HL-60 (cell line): ENCODE measurements at regions not wholly inside any gene's neighbourhood (a gene's known extent, or its start where the extent isn't known, plus 50 kb on each side); places are given as distances from the start of the nearest gene placed in this dataset.

Experiments
- DNase-seq, 2 experiments: peaks; one replicate each; pipeline ENCODE4 v3.0.0-alpha.2; 2010 to 2020; ENCODE audit warnings: low read depth in 1 of 2, low spot score in 1 of 2
- H3K27ac ChIP-seq: fragments of 250-450 bp; sonication (Bioruptor Pico); replicated peaks from 2 replicates; pipeline ENCODE4 v1.5.1; 2020; ENCODE audit warnings: mild to moderate bottlenecking, moderate library complexity
- H3K27me3 ChIP-seq: fragments of 250-450 bp; sonication (Bioruptor Pico); 2 replicates; pipeline ENCODE4 v1.5.1; 2021; ENCODE audit warnings: mild to moderate bottlenecking, moderate library complexity; ENCODE audit not compliant: insufficient read depth, poor library complexity, severe bottlenecking
- H3K4me3 ChIP-seq: replicated peaks from 2 replicates; pipeline ENCODE4 v1.5.1; 2011; ENCODE audit warnings: mild to moderate bottlenecking, control low read depth, low read length; ENCODE audit not compliant: insufficient read depth
- CTCF ChIP-seq: IDR thresholded peaks from one replicate; pipeline ENCODE4 v1.5.1; 2011; ENCODE audit warnings: low read length, control low read depth, inconsistent platforms; ENCODE audit not compliant: insufficient read depth
- GABPA ChIP-seq: IDR thresholded peaks from 2 replicates; pipeline ENCODE4 v1.6.1; 2012; ENCODE audit warnings: low read depth
- POLR2AphosphoS5 ChIP-seq: IDR thresholded peaks from 2 replicates; pipeline ENCODE4 v1.6.1; 2012; ENCODE audit warnings: low read depth
- REST ChIP-seq: IDR thresholded peaks from 2 replicates; pipeline ENCODE4 v1.6.1; 2012; ENCODE audit warnings: low read depth; ENCODE audit not compliant: insufficient replicate concordance
- SPI1 ChIP-seq: IDR thresholded peaks from 2 replicates; pipeline ENCODE4 v1.6.1; 2012; ENCODE audit warnings: low read depth, mild to moderate bottlenecking, borderline replicate concordance

GRCh38 chr2:57947398-57947797, 99.2 kb upstream of the VRK2 start:
- Histone ChIP-seq H3K27me3 (no peaks in the 10 kb centered on the region), H3K4me3 (no peak overlapping the region), H3K27ac (no peak overlapping the region)
- DNase-seq = no peak
- no peak for TF ChIP-seq GABPA
- TF ChIP-seq CTCF = no peak
- no peak for TF ChIP-seq REST
- TF ChIP-seq POLR2AphosphoS5 = no peak
- TF ChIP-seq SPI1 = no peak

- TF ChIP-seq POLR2AphosphoS5 (no peak), REST (no peak), GABPA (no peak), SPI1 (no peak), CTCF (no peak)
- H3K27me3 ChIP-seq = no peaks in the 10 kb centered on the region
- DNase-seq = no peak
These were observed 92.6 kb upstream of the VRK2 start for GRCh38 chr2:57954020-57954419.

GRCh38 chr2:57957238-57957637, 89.4 kb upstream of the VRK2 start:
- TF ChIP-seq GABPA = no peak
- no peak for TF ChIP-seq CTCF
- no peak for TF ChIP-seq POLR2AphosphoS5
- TF ChIP-seq SPI1 = no peak
- no peak for TF ChIP-seq REST
- DNase-seq = no peak
- H3K27ac ChIP-seq = no peak overlapping the region
- H3K4me3 ChIP-seq = no peak overlapping the region
- no peaks in the 10 kb centered on the region for H3K27me3 ChIP-seq

More at GRCh38 chr2:57954020-57954419, 92.6 kb upstream of the VRK2 start:
- H3K4me3 ChIP-seq = no peak overlapping the region
- H3K27ac ChIP-seq = no peak overlapping the region
